Smooth muscle cell (in vitro differentiated cells): ENCODE measurements at regions not wholly inside any gene's neighbourhood (a gene's known extent, or its start where the extent isn't known, plus 50 kb on each side); places are given as distances from the start of the nearest gene placed in this dataset.

Experiments
- DNase-seq: peaks from one replicate; lab custom pipeline; 2025; ENCODE audit not compliant: unreplicated experiment; lab: John Stamatoyannopoulos, UW
- H2AFZ ChIP-seq: fragments of 200-600 bp; sonication (generic); 2 replicates; pipeline ENCODE4 v1.6.0; 2016; ENCODE audit warnings: antibody characterized with exemption, low read depth, mild to moderate bottlenecking
- H3F3A ChIP-seq: fragments of 200-600 bp; sonication (generic); 2 replicates; pipeline ENCODE4 v1.6.0; 2017; ENCODE audit warnings: antibody characterized with exemption, low read depth
- H3K27ac ChIP-seq: fragments of 200-600 bp; sonication (generic); 2 replicates; pipeline ENCODE4 v1.5.1; 2016; ENCODE audit warnings: low read depth, mild to moderate bottlenecking
- H3K27me3 ChIP-seq: fragments of 200-600 bp; sonication (generic); 2 replicates; pipeline ENCODE4 v1.6.1; 2016; ENCODE audit warnings: low read depth, mild to moderate bottlenecking
- H3K36me3 ChIP-seq: fragments of 200-600 bp; sonication (generic); 2 replicates; pipeline ENCODE4 v1.5.1; 2016; ENCODE audit warnings: low read depth
- H3K4me1 ChIP-seq: fragments of 200-600 bp; sonication (generic); 2 replicates; pipeline ENCODE4 v1.5.1; 2016; ENCODE audit warnings: low read depth
- H3K4me2 ChIP-seq: fragments of 200-600 bp; sonication (generic); 2 replicates; pipeline ENCODE4 v1.6.0; 2016; ENCODE audit warnings: mild to moderate bottlenecking
- H3K4me3 ChIP-seq: fragments of 200-600 bp; sonication (generic); 2 replicates; pipeline ENCODE4 v1.5.1; 2016; ENCODE audit warnings: mild to moderate bottlenecking
- H3K79me2 ChIP-seq: fragments of 200-600 bp; sonication (generic); 2 replicates; pipeline ENCODE4 v1.6.0; 2016; ENCODE audit warnings: low read depth, mild to moderate bottlenecking
- H3K9ac ChIP-seq: fragments of 200-600 bp; sonication (generic); 2 replicates; pipeline ENCODE4 v1.6.0; 2016; ENCODE audit warnings: low read depth
- H3K9me3 ChIP-seq: fragments of 200-600 bp; sonication (generic); replicated peaks from 2 replicates; pipeline ENCODE4 v1.5.1; 2016; ENCODE audit warnings: low read depth
- H4K20me1 ChIP-seq: fragments of 200-600 bp; sonication (generic); 2 replicates; pipeline ENCODE4 v1.6.0; 2016; ENCODE audit warnings: low read depth
- WGBS: methylation state at CpG from one replicate; pipeline ENCODE4 v1.1.7; 2016; ENCODE audit warnings: low lambda C conversion rate; 5-methylcytosine and 5-hydroxymethylcytosine counted together
- TF ChIP-seq, protein P1 (sequence below): fragments of 200-600 bp; sonication (generic); IDR thresholded peaks from 2 replicates; pipeline ENCODE4 v1.5.1; 2017; ENCODE audit warnings: borderline replicate concordance, mild to moderate bottlenecking, antibody characterized with exemption; ENCODE audit not compliant: insufficient read depth, poor library complexity, severe bottlenecking

DNA sequence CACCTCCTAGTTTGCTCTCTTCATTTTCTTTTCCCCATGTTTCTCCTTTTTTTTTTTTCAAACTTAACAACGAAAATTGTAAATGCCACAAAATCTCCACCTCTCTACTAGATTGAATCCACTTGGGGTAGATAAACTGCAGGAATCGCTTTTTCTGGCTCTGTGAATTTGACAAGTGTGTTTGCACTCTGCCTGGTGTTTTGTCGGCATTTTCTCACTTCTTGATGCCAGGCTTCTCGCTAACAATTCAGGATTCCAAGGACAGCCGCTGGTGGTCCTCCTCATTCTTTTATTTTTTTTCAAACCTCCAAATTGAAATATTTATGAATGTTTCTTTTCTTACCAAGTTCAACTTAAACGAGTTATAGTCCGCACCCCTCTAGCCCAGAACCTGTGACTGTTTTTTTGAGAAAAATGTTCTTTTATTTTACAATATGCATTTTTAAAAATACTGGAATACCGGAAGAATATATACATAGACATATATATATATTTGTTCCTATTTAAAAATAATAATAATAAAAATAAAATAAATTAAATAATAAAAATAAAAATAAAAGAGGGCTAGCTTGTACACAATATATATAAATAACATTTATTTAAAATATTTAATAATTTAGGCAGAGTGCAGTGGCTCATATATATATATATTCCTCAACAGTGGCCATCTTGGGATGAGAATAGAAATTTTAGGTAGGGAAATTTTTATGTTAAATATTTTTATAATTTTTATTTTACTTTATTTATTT is 538.8 kb downstream of the TYW1 start:
- Histone ChIP-seq H3K36me3 (no peaks in the 10 kb centered on the region), H3K4me3 (no peak overlapping the region), H3F3A (no peaks in the 10 kb centered on the region), H3K4me1 (no peaks in the 10 kb centered on the region), H3K27me3 (no peaks in the 10 kb centered on the region), H3K4me2 (no peak overlapping the region), H3K79me2 (no peaks in the 10 kb centered on the region), H3K9ac (no peak overlapping the region), H4K20me1 (no peaks in the 10 kb centered on the region), H2AFZ (no peak overlapping the region), H3K9me3 (no peaks in the 10 kb centered on the region), H3K27ac (no peak overlapping the region)
- TF ChIP-seq, protein P1, sequence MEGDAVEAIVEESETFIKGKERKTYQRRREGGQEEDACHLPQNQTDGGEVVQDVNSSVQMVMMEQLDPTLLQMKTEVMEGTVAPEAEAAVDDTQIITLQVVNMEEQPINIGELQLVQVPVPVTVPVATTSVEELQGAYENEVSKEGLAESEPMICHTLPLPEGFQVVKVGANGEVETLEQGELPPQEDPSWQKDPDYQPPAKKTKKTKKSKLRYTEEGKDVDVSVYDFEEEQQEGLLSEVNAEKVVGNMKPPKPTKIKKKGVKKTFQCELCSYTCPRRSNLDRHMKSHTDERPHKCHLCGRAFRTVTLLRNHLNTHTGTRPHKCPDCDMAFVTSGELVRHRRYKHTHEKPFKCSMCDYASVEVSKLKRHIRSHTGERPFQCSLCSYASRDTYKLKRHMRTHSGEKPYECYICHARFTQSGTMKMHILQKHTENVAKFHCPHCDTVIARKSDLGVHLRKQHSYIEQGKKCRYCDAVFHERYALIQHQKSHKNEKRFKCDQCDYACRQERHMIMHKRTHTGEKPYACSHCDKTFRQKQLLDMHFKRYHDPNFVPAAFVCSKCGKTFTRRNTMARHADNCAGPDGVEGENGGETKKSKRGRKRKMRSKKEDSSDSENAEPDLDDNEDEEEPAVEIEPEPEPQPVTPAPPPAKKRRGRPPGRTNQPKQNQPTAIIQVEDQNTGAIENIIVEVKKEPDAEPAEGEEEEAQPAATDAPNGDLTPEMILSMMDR, result no peak
- no peak for DNase-seq
- 92% methylated on average over 8 of the region's 8 CpGs for WGBS

GRCh38 chr7:67542916-67543315 is 546.3 kb downstream of the TYW1 start:
- Histone ChIP-seq H2AFZ (no peak overlapping the region), H3K9me3 (no peaks in the 10 kb centered on the region)
- 90% methylated on average over 8 of the region's 8 CpGs for WGBS

GRCh38 chr7:67547183-67547907 is 550.7 kb downstream of the TYW1 start:
- Histone ChIP-seq H4K20me1 (no peaks in the 10 kb centered on the region), H3K36me3 (no peaks in the 10 kb centered on the region), H3K9me3 (no peaks in the 10 kb centered on the region), H3K79me2 (no peaks in the 10 kb centered on the region), H3K27ac (no peak overlapping the region), H3F3A (no peaks in the 10 kb centered on the region), H3K4me2 (no peak overlapping the region), H3K4me1 (no peaks in the 10 kb centered on the region), H2AFZ (no peak overlapping the region), H3K9ac (no peak overlapping the region), H3K27me3 (no peaks in the 10 kb centered on the region), H3K4me3 (no peak overlapping the region)
- TF ChIP-seq, protein P1, result no peak
- 86% methylated on average over 7 of the region's 7 CpGs for WGBS
- DNase-seq, result no peak

More at GRCh38 chr7:67542916-67543315, 546.3 kb downstream of the TYW1 start:
- H3K27me3 ChIP-seq, result no peaks in the 10 kb centered on the region
- H3K79me2 ChIP-seq, result no peaks in the 10 kb centered on the region
- H3K36me3 ChIP-seq, result no peaks in the 10 kb centered on the region
- no peak for DNase-seq
- H3F3A ChIP-seq, result no peaks in the 10 kb centered on the region
- no peaks in the 10 kb centered on the region for H3K4me1 ChIP-seq
- H3K4me3 ChIP-seq, result no peak overlapping the region
- TF ChIP-seq, protein P1, result no peak
- H3K27ac ChIP-seq, result no peak overlapping the region
- H4K20me1 ChIP-seq, result no peaks in the 10 kb centered on the region
- no peak overlapping the region for H3K4me2 ChIP-seq
- H3K9ac ChIP-seq, result no peak overlapping the region

- H3K4me1 ChIP-seq, result no peaks in the 10 kb centered on the region
- H4K20me1 ChIP-seq, result no peaks in the 10 kb centered on the region
- no peak overlapping the region for H2AFZ ChIP-seq
- no peaks in the 10 kb centered on the region for H3K36me3 ChIP-seq
- no peak overlapping the region for H3K9ac ChIP-seq
- H3K9me3 ChIP-seq, result no peaks in the 10 kb centered on the region
- no peak overlapping the region for H3K4me2 ChIP-seq
- no peaks in the 10 kb centered on the region for H3F3A ChIP-seq
- WGBS, result 58% methylated on average over 3 of the region's 3 CpGs
- no peak overlapping the region for H3K27ac ChIP-seq
- H3K4me3 ChIP-seq, result no peak overlapping the region
- TF ChIP-seq, protein P1, result no peak
- no peak for DNase-seq
- H3K79me2 ChIP-seq, result no peaks in the 10 kb centered on the region
- no peaks in the 10 kb centered on the region for H3K27me3 ChIP-seq
These were observed 552.5 kb downstream of the TYW1 start for GRCh38 chr7:67549126-67549525.
